HepG2 (cell line): ENCODE measurements at regions not wholly inside any gene's neighbourhood (a gene's known extent, or its start where the extent isn't known, plus 50 kb on each side); places are given as distances from the start of the nearest gene placed in this dataset.

Experiments used
- ATAC-seq: fragments of 200-7000 bp; cut with Tn5 transposase; 3 replicates; pipeline ENCODE4 v1.9.1; 2020; ENCODE audit warnings: mild to moderate bottlenecking, moderate library complexity
- BruUV-seq: library from RNA; stranded (reverse); fragments of 400-500 nt; replicated peaks from 2 replicates; lab custom pipeline; 2021; lab: Mats Ljungman, UMichigan
- CTCF ChIA-PET: fragments of 300-600 bp; formaldehyde crosslinking; extraction: SDS; loops from one replicate; lab custom pipeline; 2021; ENCODE audit warnings: low total read pairs, inconsistent platforms, low intra/inter-chr PET ratio; lab: Yijun Ruan, JAX
- POLR2A ChIA-PET: fragments of 350-600 bp; sonication (Branson Sonifier 250); formaldehyde crosslinking; loops from one replicate; lab custom pipeline; 2020; ENCODE audit warnings: antibody characterized with exemption, inconsistent platforms; lab: Yijun Ruan, JAX
- DNase-seq: peaks from one replicate; pipeline ENCODE4 v3.0.0-alpha.2; 2015; ENCODE audit warnings: low spot score
- FAIRE-seq: peaks from 3 replicates; lab custom pipeline; 2011; peaks lifted over from hg19 to GRCh38; lab: Jason Lieb, UNC
- H2AFZ ChIP-seq: one replicate; pipeline ENCODE4 v1.6.1; 2011; ENCODE audit warnings: low read length, inconsistent platforms
- H3K27ac ChIP-seq: fragments of 300-600 bp; 3 replicates; pipeline ENCODE4 v1.8.0; 2011; ENCODE audit warnings: mixed run types, mild to moderate bottlenecking, mixed read lengths, low read length, inconsistent platforms; ENCODE audit not compliant: insufficient read depth; ENCODE audit errors: extremely low read length
- H3K27me3 ChIP-seq, 2 experiments: fragments of 200-600 bp in 1 of 2; 2 replicates in 1 of 2; 3 replicates in 1 of 2; pipeline versions ENCODE4 v1.6.0 to v1.8.0; 2011; ENCODE audit warnings: low read length in 2 of 2, mild to moderate bottlenecking in 2 of 2, moderate library complexity in 2 of 2, inconsistent platforms in 1 of 2; ENCODE audit not compliant: insufficient read depth in 2 of 2, control insufficient read depth in 1 of 2
- H3K36me3 ChIP-seq, 2 experiments: fragments of 200-600 bp in 1 of 2; replicated peaks in 1 of 2; 2 replicates in 1 of 2; 3 replicates in 1 of 2; pipeline versions ENCODE4 v1.5.1 to v1.8.0; 2011; ENCODE audit warnings: low read length in 2 of 2, inconsistent platforms in 1 of 2; ENCODE audit not compliant: insufficient read depth in 2 of 2, control insufficient read depth in 1 of 2
- H3K4me1 ChIP-seq: 2 replicates; pipeline ENCODE4 v1.5.1; 2012; ENCODE audit warnings: low read length, inconsistent platforms; ENCODE audit not compliant: insufficient read depth
- H3K4me2 ChIP-seq: 2 replicates; pipeline ENCODE4 v1.6.0; 2011; ENCODE audit warnings: low read depth, low read length, inconsistent platforms
- H3K4me3 ChIP-seq, 3 experiments: fragments of 200-600 bp in 1 of 3; sonication (generic), shearing (Covaris generic) in 1 of 3; replicated peaks in 1 of 3; 2 replicates each; pipeline ENCODE4 v1.5.1; 2011 to 2016; ENCODE audit warnings: low read length in 3 of 3, inconsistent platforms in 2 of 3, low read depth in 2 of 3, mild to moderate bottlenecking in 2 of 3, control low read depth in 1 of 3, mixed read lengths in 1 of 3; ENCODE audit not compliant: insufficient read depth in 1 of 3
- H3K79me2 ChIP-seq: one replicate; pipeline ENCODE4 v1.6.1; 2011; ENCODE audit warnings: low read length, inconsistent platforms; ENCODE audit not compliant: insufficient read depth
- H3K9ac ChIP-seq: 2 replicates; pipeline ENCODE4 v1.6.0; 2011; ENCODE audit warnings: mild to moderate bottlenecking, low read depth, low read length, inconsistent platforms; ENCODE audit not compliant: insufficient read depth
- H3K9me3 ChIP-seq: 2 replicates; pipeline ENCODE4 v1.5.1; 2012; ENCODE audit warnings: mild to moderate bottlenecking, low read length
- H4K20me1 ChIP-seq: 2 replicates; pipeline ENCODE4 v1.6.0; 2011; ENCODE audit warnings: inconsistent platforms, mild to moderate bottlenecking, low read length, moderate library complexity; ENCODE audit not compliant: insufficient read depth
- ARHGAP35 ChIP-seq: sonication (generic); formaldehyde crosslinking; IDR thresholded peaks from 2 replicates; pipeline ENCODE4 v1.9.0; 2022; ENCODE audit warnings: mild to moderate bottlenecking, inconsistent platforms, moderate library complexity, missing genetic modification reagents, borderline replicate concordance
- ARNTL ChIP-seq: sonication (generic); formaldehyde crosslinking; IDR thresholded peaks from 2 replicates; pipeline ENCODE4 v1.4.0; 2020; ENCODE audit warnings: mild to moderate bottlenecking, missing genetic modification reagents
- HOXA5 ChIP-seq: sonication (generic); formaldehyde crosslinking; IDR thresholded peaks from 2 replicates; pipeline ENCODE4 v1.4.0; 2020; ENCODE audit warnings: missing genetic modification reagents
- KLF11 ChIP-seq: IDR thresholded peaks from 2 replicates; pipeline ENCODE4 v1.6.1; 2016; ENCODE audit warnings: missing compliant biosample characterization
- TARDBP ChIP-seq: sonication (generic); formaldehyde crosslinking; IDR thresholded peaks from 2 replicates; pipeline ENCODE4 v1.8.0; 2022; ENCODE audit warnings: mild to moderate bottlenecking, missing genetic modification reagents
- WIZ ChIP-seq: sonication (generic); formaldehyde crosslinking; IDR thresholded peaks from 2 replicates; pipeline ENCODE4 v1.5.1; 2020; ENCODE audit warnings: mild to moderate bottlenecking, missing genetic modification reagents
- YEATS2 ChIP-seq: sonication (generic); formaldehyde crosslinking; IDR thresholded peaks from 2 replicates; pipeline ENCODE4 v1.4.0; 2020; ENCODE audit warnings: missing genetic modification reagents, borderline replicate concordance
- ZNF17 ChIP-seq: sonication (generic); formaldehyde crosslinking; IDR thresholded peaks from 2 replicates; pipeline ENCODE4 v1.5.0; 2020; ENCODE audit warnings: mild to moderate bottlenecking, missing genetic modification reagents
- ZNF282 ChIP-seq: fragments of 450-650 bp; IDR thresholded peaks from 2 replicates; pipeline ENCODE4 v1.6.1; 2018; ENCODE audit not compliant: partially characterized antibody
- ZNF619 ChIP-seq: sonication (generic); formaldehyde crosslinking; IDR thresholded peaks from 2 replicates; pipeline ENCODE4 v1.4.0; 2020; ENCODE audit warnings: mild to moderate bottlenecking, missing genetic modification reagents
- ZNF883 ChIP-seq: sonication (generic); formaldehyde crosslinking; IDR thresholded peaks from 2 replicates; pipeline ENCODE4 v1.5.1; 2020; ENCODE audit warnings: mild to moderate bottlenecking, missing genetic modification reagents; ENCODE audit errors: not compliant biosample characterization
- ZSCAN31 ChIP-seq: sonication (generic); formaldehyde crosslinking; IDR thresholded peaks from 2 replicates; pipeline ENCODE4 v1.5.0; 2020; ENCODE audit warnings: low read depth, mild to moderate bottlenecking, missing genetic modification reagents
- WGBS: methylation state at CpG from one replicate; pipeline ENCODE4 v1.1.6; 2017; ENCODE audit warnings: low lambda C conversion rate; 5-methylcytosine and 5-hydroxymethylcytosine counted together
- in situ Hi-C: cut with HindIII; loops from 2 replicates; pipeline ENCODE4 v1.10.0; 2017; ENCODE audit warnings: low pct_unique_long_range_greater_than_20kb; ENCODE audit not compliant: extremely low pct_ligation_motif_present
- intact Hi-C: fragments of 100-400 bp; cut with micrococcal nuclease; formaldehyde crosslinking; loops from one replicate; pipeline ENCODE4 v1.10.0; 2022; ENCODE audit not compliant: unreplicated experiment
- TF ChIP-seq, protein P1 (sequence below): sonication (generic); formaldehyde crosslinking; IDR thresholded peaks from 2 replicates; pipeline ENCODE4 v1.8.1; 2023; ENCODE audit warnings: mild to moderate bottlenecking, moderate library complexity, missing genetic modification reagents

- no peak overlapping the region for H2AFZ ChIP-seq
- DNase-seq (no peak), FAIRE-seq (no peak), ATAC-seq (no peak)
- BruUV-seq, result no TSS peak
- H3K9ac ChIP-seq, result no peak overlapping the region
- H3K4me3 ChIP-seq, result no peak overlapping the region
- H3K27ac ChIP-seq, result no peak overlapping the region
- in situ Hi-C loops (no loop called here), intact Hi-C loops (no loop called here)
- no peaks in the 10 kb centered on the region for H3K36me3 ChIP-seq
- no peak overlapping the region for H3K4me2 ChIP-seq
- no peak for TF ChIP-seq ARHGAP35 (CRISPR knock-in tag)
- TF ChIP-seq ZNF619, result no peak
- TF ChIP-seq YEATS2 (CRISPR knock-in tag), result no peak
- TF ChIP-seq ZNF282, result no peak
- no peak for TF ChIP-seq ZSCAN31 (CRISPR knock-in tag)
- no peak for TF ChIP-seq HOXA5 (CRISPR knock-in tag)
- TF ChIP-seq WIZ, result no peak
- no peak for TF ChIP-seq ZNF17
- TF ChIP-seq ARNTL (CRISPR knock-in tag), result no peak
- no peak for TF ChIP-seq KLF11
- TF ChIP-seq, protein P1, sequence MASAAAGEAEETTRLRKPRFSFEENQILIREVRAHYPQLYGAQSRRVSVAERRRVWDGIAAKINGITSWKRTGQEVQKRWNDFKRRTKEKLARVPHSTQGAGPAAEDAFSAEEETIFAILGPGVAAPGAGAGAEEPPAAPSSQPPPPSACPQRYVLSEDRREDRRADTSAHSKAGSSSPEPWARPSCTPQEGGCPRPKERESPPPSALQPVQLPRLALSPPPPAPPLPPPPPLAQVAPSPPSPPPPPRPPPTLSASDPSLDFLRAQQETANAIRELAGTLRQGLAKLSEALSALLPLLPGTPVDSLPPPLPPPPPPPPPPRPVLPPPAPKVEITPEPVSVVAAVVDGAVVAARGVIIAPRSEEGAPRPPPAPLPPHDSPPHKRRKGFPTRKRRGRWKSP (CRISPR knock-in tag), result no peak
- TF ChIP-seq ZNF883 (CRISPR knock-in tag), result no peak
- TF ChIP-seq TARDBP (CRISPR knock-in tag), result no peak
- no peaks in the 10 kb centered on the region for H3K79me2 ChIP-seq
- ChIA-PET CTCF (no interaction called here), POLR2A (no interaction called here)
- H3K27me3 ChIP-seq, result no peaks in the 10 kb centered on the region
- H4K20me1 ChIP-seq, result no peaks in the 10 kb centered on the region
- no peaks in the 10 kb centered on the region for H3K4me1 ChIP-seq
- 4% methylated on average over 3 of the region's 3 CpGs for WGBS
- H3K9me3 ChIP-seq, result peaks cover 32% of the 10 kb centered on the region
These were observed 104.9 kb downstream of the ZNF429 start for GRCh38 chr19:21610341-21610740.
